ENCODE measurements at regions not wholly inside any gene's neighbourhood (a gene's known extent, or its start where the extent isn't known, plus 50 kb on each side); places are given as distances from the start of the nearest gene placed in this dataset.

DNA sequence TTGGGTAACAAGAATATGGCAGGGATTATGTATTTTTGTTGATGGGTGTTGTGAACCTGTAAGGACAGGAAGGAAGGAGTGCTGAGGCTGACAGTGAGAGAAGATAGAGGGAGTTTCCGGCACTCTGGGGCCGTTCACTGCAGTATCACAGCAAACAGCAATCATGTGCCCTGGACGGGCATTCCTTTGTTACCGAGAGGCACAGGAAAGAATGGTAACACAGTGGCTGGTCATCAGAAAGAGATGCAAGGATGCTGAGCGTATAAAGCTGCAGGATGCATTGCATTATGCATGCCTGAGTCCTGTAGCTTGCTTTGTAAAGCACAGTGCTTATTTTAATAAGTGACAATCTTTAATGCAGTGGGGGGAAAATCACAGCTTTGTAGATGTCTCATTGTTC, 286.8 kb downstream of the RPS24 start:
- Histone ChIP-seq H3K27me3 (no peaks in the 10 kb centered on the region), H3K4me3 (no peak overlapping the region), H3K36me3 (no peaks in the 10 kb centered on the region), H3K4me1 (peaks cover 0 to 14% (median 9%) of the 10 kb centered on the region in 4 donors), H3K9me3 (peaks cover 0 to 4% (median under 1%) of the 10 kb centered on the region in 4 donors), H3K27ac (no peak overlapping the region)
- WGBS, 2 donors: 74 to 79% methylated on average over 5 of the region's 5 CpGs
- DNase-seq (ENCODE audit: low spot score in 2 of 2): no peak
- no peak for TF ChIP-seq POLR2A (IDR thresholded peaks at IDR 0.05)
- TF ChIP-seq EP300 (IDR thresholded peaks at IDR 0.05): no peak
- TF ChIP-seq, protein P1, sequence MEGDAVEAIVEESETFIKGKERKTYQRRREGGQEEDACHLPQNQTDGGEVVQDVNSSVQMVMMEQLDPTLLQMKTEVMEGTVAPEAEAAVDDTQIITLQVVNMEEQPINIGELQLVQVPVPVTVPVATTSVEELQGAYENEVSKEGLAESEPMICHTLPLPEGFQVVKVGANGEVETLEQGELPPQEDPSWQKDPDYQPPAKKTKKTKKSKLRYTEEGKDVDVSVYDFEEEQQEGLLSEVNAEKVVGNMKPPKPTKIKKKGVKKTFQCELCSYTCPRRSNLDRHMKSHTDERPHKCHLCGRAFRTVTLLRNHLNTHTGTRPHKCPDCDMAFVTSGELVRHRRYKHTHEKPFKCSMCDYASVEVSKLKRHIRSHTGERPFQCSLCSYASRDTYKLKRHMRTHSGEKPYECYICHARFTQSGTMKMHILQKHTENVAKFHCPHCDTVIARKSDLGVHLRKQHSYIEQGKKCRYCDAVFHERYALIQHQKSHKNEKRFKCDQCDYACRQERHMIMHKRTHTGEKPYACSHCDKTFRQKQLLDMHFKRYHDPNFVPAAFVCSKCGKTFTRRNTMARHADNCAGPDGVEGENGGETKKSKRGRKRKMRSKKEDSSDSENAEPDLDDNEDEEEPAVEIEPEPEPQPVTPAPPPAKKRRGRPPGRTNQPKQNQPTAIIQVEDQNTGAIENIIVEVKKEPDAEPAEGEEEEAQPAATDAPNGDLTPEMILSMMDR (IDR thresholded peaks at IDR 0.05): no peak

DNA sequence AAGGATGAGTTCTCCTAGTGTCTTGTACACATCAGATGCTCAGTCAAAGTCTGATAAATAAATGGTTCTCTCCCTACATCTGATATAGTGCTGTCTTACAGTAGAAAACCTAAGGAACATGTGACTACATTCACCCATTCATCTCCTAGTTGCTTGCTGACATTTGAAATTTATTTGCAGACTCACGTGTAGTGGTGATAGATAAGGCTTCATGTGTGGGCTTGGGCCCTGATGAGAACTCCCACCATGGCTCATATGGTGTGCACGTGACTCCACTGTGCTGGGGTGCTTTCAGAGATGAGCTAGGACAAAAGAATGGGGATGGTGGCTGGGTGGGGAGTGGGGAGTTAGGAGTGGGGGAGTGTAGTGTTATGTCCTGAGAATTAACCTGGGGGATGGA, 287.3 kb downstream of the RPS24 start:
- H3K4me3 ChIP-seq: no peak overlapping the region
- no peak for TF ChIP-seq POLR2A (IDR thresholded peaks at IDR 0.05)
- no peak for TF ChIP-seq EP300 (IDR thresholded peaks at IDR 0.05)
- TF ChIP-seq, protein P1 (IDR thresholded peaks at IDR 0.05): no peak
- no peak for DNase-seq (ENCODE audit: low spot score in 2 of 2)
- no peaks in the 10 kb centered on the region for H3K36me3 ChIP-seq
- peaks cover 0 to 8% (median 3%) of the 10 kb centered on the region in 4 donors for H3K9me3 ChIP-seq
- WGBS, 2 donors: 74 to 76% methylated on average over 2 of the region's 2 CpGs
- H3K27me3 ChIP-seq: no peaks in the 10 kb centered on the region
- H3K27ac ChIP-seq: no peak overlapping the region
- H3K4me1 ChIP-seq: peaks cover 0 to 14% (median 9%) of the 10 kb centered on the region in 4 donors

DNA sequence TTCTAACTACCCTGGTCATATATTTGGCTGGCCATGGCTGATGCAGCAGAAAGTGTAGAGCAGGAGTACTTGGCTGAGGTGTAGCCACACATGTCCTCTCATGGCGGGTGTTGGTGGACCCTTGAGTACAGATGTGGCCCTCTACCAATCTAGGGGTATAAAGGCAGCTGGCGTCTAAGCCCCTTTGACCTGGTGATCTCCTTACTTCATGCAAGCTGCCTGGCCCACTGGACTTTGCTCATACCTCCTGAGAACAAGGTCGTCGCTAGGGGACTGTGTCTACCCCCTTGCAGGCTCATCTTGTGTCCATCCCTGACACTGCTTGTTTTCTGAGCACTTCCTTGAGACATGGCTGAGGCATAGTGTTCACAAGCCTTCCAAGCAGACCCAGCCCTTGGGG, 287.8 kb downstream of the RPS24 start:
- H3K9me3 ChIP-seq: peaks cover 0 to 13% (median 5%) of the 10 kb centered on the region in 4 donors
- WGBS, 2 donors: 78 to 94% methylated on average over 4 of the region's 4 CpGs
- no peak for DNase-seq (ENCODE audit: low spot score in 2 of 2)
- H3K4me1 ChIP-seq: peaks cover 0 to 9% (median 5%) of the 10 kb centered on the region in 4 donors
- no peaks in the 10 kb centered on the region for H3K27me3 ChIP-seq
- H3K4me3 ChIP-seq: no peak overlapping the region
- TF ChIP-seq, protein P1 (IDR thresholded peaks at IDR 0.05): no peak
- TF ChIP-seq EP300 (IDR thresholded peaks at IDR 0.05) (no peak), POLR2A (IDR thresholded peaks at IDR 0.05) (no peak)
- no peak overlapping the region for H3K27ac ChIP-seq
- no peaks in the 10 kb centered on the region for H3K36me3 ChIP-seq

DNA sequence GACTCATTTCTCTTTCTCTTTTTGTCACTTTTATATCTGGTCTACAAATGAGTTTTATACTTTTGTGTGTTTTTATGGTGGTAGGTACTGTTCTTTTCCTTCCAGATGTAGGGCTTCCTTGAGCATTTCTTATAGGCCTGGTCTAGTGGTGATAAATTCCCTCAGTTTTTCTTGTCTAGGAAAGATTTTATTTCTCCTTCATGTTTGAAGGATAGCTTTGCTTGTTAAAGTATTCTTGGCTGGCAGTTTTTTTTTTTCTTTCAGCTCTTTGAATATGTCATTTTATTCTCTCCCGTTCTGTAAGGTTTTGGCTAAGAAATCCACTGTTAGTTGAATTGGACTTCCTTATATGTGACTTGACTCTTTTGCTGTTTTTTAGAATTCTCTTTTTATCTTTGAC, 292.7 kb downstream of the RPS24 start:
- 88 to 89% methylated on average over 1 of the region's 1 CpG for WGBS, 2 donors
- DNase-seq (ENCODE audit: low spot score in 2 of 2): no peak
- Histone ChIP-seq H3K9me3 (peaks cover 0 to 22% (median 10%) of the 10 kb centered on the region in 4 donors), H3K36me3 (no peaks in the 10 kb centered on the region), H3K4me3 (no peak overlapping the region), H3K27me3 (no peaks in the 10 kb centered on the region), H3K27ac (no peak overlapping the region), H3K4me1 (peaks cover 0 to 4% (median 0%) of the 10 kb centered on the region in 4 donors)
- no peak for TF ChIP-seq EP300 (IDR thresholded peaks at IDR 0.05)
- TF ChIP-seq POLR2A (IDR thresholded peaks at IDR 0.05): no peak
- TF ChIP-seq, protein P1 (IDR thresholded peaks at IDR 0.05): no peak

DNA sequence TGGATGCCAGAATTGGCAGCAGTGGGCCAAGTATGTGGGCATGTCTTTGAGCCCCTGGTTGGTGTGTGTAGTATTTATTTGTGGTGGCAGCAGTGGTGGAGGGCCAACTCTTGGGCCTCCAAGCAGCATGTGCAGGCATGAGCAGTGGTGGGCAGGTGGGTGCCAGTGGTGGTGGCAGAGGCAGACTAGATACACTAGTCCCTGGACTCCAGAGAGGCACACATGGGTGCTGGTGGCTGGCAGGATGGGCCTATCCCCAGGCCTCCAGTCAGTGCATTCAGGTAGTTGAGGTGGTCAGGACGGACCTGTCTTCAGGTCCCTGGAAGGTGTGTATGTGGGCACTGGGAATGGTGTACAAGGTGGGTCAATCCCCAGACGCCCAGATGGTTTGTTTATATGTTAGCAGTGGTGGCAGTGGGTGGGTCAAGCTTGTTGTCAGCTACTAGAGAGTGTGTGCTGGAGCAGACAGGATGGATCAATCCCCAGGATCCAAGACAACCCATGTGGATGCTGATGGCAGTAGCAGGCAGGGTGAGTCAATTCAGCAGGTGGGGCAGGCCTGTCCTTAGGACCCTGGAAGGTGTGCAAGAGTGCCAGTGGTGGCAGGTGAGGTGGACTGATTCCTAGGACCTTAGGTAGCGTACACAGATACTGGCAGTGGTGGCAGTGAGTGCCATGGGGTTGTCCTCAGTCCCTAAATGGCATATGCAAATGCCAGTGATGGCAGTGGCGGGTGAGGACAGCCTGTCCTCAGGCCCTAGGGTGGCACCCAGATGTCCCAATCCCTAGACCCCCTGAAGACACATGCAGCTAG, 294.3 kb downstream of the RPS24 start:
- peaks cover 0 to 12% (median 0%) of the 10 kb centered on the region in 4 donors for H3K4me1 ChIP-seq
- H3K9me3 ChIP-seq: peaks cover 0 to 22% (median 10%) of the 10 kb centered on the region in 4 donors
- H3K27me3 ChIP-seq: no peaks in the 10 kb centered on the region
- TF ChIP-seq, protein P1 (IDR thresholded peaks at IDR 0.05): no peak
- TF ChIP-seq EP300 (IDR thresholded peaks at IDR 0.05): no peak
- no peak for TF ChIP-seq POLR2A (IDR thresholded peaks at IDR 0.05)
- 92 to 93% methylated on average over 4 of the region's 4 CpGs for WGBS, 2 donors
- H3K4me3 ChIP-seq: no peak overlapping the region
- no peak for DNase-seq (ENCODE audit: low spot score in 2 of 2)
- H3K27ac ChIP-seq: no peak overlapping the region
- no peaks in the 10 kb centered on the region for H3K36me3 ChIP-seq

All from tibial nerve (tissue), 4 donors.